ENCODE measurements at regions not wholly inside any gene's neighbourhood (a gene's known extent, or its start where the extent isn't known, plus 50 kb on each side); places are given as distances from the start of the nearest gene placed in this dataset.

- TF ChIP-seq CTCF (conservative IDR thresholded peaks at IDR 0.05 in 1 of 2, IDR thresholded peaks at IDR 0.05 in 1 of 2; ENCODE audit: low read depth in 1 of 2, low read length in 2 of 2) (no peak), EZH2 (IDR thresholded peaks at IDR 0.05; ENCODE audit: low read length, missing control alignments) (no peak)
Observed at GRCh38 chr10:86598151-86598550, 56.2 kb upstream of the OPN4 start.
